Globus pallidus (tissue), 1 donor: ENCODE measurements at regions not wholly inside any gene's neighbourhood (a gene's known extent, or its start where the extent isn't known, plus 50 kb on each side); places are given as distances from the start of the nearest gene placed in this dataset.
"Not testable (repeated sequence)": the region's sequence is repeated elsewhere in the genome, so short reads cannot be mapped to it uniquely, and the experiment has no call there.

Experiments
- DNase-seq: peaks from one replicate; pipeline ENCODE4 v3.0.0-alpha.2; 2015; ENCODE audit warnings: low spot score

- not testable (repeated sequence) for DNase-seq
Measured at GRCh38 chr9:64920147-64920546, 364.9 kb downstream of the FOXD4L5 start.

- DNase-seq: not testable (repeated sequence)
Measured at GRCh38 chr9:64888643-64889042, 396.4 kb downstream of the FOXD4L5 start.

DNA sequence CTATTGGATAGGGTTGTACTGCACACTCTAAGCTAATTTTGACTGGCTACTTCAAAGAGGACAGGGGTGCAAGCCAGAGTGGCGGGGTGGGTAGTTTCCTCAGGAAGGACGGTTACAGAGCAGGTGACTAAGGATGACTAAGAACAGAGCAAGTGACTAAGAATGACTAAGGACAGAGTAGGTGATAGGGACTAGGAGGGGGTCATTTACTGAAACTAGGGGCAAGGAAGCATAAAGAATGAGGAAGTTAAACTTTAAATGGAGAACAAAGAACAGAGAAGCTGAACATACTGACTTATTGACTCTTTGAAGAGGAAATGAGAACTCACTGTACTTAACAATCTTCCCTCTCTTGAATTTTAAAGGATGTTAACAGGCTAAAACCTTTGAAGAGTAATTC, 414.4 kb downstream of the FOXD4L5 start:
- DNase-seq: peak; percentile 1
